ENCODE measurements at regions not wholly inside any gene's neighbourhood (a gene's known extent, or its start where the extent isn't known, plus 50 kb on each side); places are given as distances from the start of the nearest gene placed in this dataset.

DNA sequence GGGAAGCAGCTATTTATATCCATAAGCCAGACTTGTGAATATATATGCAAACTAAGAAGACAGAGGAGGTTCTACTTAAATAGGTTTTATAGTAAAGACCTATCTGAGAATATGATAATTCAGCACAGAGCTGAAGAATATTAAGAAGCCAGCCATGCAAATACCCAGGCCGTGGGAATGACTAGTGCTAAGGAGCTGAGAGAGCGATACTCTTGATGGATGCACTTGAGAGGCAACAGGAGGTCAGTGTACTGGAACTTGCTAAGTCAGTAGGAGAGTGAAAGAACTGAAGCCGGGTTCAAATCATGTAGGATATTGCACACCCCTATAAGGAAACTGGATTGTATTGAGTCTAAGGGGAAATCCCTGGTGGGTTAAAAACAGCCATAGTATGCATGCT, 943.6 kb upstream of the MBL2 start:
- TF ChIP-seq POLR2A (IDR thresholded peaks at IDR 0.05), result no peak
- no peak for TF ChIP-seq CTCF (IDR thresholded peaks at IDR 0.05)
- no peak for TF ChIP-seq POLR2AphosphoS5 (IDR thresholded peaks at IDR 0.05)

Measured in gastroesophageal sphincter (tissue), 3 donors.